GM19463 (cell line): ENCODE measurements at regions not wholly inside any gene's neighbourhood (a gene's known extent, or its start where the extent isn't known, plus 50 kb on each side); places are given as distances from the start of the nearest gene placed in this dataset.

ENCODE experiments used
- ATAC-seq: cut with Tn5 transposase; IDR thresholded peaks from one replicate; pipeline ENCODE4 v1.9.1; 2021; ENCODE audit warnings: mild to moderate bottlenecking, moderate library complexity; ENCODE audit not compliant: unreplicated experiment

- no peak for ATAC-seq
These were observed 647.6 kb downstream of the BRD1 start for GRCh38 chr22:49179886-49180682.

DNA sequence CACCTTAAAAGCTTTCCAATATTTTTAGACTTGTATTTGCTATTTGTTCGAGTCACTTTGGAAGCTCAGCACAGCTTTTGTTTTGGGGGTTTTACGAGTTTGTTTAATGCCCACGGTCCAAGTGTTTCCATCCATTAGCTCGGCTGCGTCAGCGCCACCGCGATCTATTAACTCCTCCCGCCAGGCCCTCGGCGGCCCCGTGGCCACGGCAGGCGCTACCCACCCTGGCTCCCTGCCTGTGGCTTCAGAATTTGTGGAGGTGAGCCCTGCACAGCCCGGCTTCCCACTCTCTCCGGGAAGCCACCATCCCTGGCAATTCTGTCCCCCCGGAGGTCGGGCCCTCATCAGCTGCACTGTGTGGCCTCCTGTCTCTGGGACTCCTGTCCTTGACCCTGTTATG, 648.5 kb downstream of the BRD1 start:
- ATAC-seq: no peak

DNA sequence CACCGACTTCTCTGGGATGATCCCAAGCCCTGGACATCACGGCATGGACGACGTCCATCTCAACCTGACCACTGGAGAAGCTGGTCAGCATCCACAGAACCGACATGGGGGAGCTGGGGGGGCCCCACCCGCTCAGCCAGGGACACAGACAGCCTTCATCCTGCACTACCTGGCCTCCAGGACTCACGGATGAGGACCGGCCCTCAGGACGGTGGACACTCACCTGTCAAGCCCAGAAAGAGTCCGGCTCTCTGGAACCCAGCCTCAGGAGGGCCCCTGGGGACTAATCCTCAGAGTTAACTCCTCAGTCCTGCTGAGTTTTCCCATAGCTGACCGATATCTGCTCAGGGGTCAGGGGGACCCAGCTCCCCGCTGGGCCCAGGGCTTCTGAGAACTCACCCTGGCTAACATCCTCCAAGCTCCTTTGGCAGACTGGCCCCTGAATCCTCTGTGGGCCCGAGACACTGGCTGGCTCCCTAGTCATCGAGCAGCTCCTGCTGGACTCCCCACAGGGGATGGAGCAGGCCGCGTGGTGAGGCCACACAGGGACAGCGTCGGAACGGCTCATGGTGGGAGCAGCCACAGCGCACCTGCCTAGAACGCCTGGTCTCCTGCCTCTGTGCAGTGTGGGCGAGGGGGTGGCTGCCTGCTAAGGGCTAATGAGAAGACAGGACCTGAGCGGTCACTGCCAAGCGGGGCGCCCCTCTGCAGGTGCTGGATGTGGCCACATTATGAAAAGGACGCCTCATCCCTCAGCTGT, 649.2 kb downstream of the BRD1 start:
- no peak for ATAC-seq

DNA sequence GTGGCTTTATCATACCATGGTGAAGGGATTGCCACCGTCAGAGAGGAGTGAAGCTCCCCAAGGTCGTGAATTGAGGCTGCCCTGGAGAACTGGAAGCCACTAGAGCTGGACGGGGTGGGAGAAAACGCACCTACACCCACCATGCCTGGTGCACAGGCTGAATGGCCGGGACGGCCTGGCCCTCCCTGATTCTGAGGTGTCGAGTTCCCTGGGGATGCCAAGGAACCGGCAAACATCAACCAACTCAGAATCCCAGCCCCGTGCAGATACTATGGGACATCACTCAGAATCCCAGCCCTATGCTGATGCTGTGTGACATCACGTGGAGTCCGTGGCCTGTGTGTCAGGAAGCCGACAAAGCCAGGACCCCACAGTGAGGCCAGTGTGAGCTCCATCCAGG, 650.0 kb downstream of the BRD1 start:
- no peak for ATAC-seq

- ATAC-seq: no peak
These were observed 650.7 kb downstream of the BRD1 start for GRCh38 chr22:49176956-49177355.

- no peak for ATAC-seq
These were observed 657.6 kb downstream of the BRD1 start for GRCh38 chr22:49170053-49170452.

- ATAC-seq: no peak
These were observed 658.5 kb downstream of the BRD1 start for GRCh38 chr22:49169074-49169744.

DNA sequence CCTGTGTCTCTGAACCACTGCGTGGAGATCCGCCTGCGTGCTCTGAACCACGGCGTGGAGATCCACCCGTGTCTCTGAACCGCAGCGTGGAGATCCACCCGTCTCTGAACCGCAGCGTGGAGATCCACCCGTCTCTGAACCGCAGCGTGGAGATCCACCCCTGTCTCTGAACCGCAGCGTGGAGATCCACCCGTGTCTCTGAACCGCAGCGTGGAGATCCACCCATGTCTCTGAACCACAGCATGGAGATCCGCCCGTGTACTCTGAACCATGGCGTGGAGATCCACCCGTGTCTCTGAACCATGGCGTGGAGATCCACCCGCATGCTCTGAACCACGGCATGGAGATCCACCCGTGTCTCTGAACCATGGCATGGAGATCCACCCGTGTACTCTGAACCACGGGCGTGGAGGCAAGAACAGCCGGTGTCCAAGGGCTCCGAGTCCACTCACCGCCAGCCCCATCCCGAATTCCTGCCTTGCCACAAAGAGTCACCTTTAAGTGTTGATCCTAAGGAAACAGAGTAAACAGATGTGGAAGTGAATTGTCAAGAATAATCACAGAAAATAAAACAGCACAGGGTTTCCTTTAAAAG, 659.4 kb downstream of the BRD1 start:
- no peak for ATAC-seq

DNA sequence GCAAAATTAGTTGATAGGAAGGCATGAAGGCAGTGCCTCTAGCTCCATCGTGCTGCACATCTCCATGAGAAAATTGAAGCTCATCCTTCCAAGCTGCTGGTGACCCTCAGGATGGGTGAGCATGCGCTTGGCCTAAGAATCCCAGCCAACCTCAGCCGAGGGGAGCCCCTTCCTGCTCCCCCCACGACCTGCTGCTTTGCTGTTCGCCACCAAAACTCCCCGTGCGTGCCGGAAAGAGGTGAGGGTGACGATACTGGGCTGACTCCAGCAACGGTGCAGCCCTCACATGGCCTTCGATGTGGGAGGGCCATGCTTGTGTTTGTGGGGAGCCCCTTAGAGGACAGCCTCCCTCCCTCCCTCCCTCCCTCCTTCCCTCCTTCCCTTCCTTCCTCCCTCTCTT, 660.9 kb downstream of the BRD1 start:
- ATAC-seq: no peak

DNA sequence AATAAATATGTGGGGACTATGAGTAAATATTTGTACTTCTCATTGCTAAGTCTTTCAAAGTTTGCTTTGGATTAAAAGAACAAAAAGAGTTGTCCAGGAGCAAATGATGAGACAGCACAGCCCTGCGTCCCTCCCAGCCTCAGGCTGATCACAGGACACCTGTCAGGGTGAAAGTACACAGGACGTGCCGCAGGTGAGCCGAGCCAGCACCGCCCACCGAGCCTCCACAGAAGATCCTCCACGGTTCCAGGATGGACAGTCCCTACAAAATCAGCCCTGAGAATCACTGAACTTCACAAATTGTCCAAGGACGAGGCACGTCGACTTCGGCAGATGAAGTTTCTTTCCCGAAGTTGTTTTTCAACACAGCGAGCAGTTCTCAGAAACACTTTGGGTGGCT, 661.5 kb downstream of the BRD1 start:
- no peak for ATAC-seq

- ATAC-seq: no peak
These were observed 662.8 kb downstream of the BRD1 start for GRCh38 chr22:49164773-49165320.

DNA sequence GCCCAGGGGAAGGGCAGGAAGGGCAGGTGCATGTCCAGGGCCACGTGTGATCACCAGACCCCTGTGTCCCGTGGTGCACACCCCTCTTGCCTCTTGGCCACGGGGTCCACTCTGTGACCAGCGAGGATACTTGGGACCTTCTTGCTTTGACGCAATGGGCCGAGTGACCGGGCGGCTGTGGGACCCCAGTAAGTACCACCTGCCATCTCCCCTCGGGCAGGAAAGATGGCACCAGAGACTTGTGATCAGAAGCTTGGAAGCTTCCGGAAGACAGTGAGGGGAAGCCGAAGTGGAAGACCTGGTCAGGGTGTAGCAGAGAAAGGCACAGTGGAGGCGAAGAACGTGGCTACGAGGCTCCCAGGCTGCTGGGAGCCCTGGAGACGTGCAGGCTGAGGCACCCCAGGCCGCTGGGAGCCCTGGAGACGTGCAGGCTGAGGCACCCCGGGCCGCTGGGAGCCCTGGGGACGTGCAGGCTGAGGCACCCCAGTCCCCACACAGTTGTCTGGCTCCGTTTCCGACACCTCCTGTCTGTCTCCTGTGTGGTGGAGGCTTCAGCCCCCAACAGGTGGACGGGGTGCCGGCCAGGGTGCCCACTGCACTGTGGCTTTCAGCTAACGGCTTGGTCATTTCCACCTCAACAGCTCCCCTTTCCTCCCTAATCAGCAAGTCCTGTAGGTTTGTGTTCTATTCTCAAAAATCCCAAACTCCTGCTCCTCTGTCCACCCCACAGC, 663.5 kb downstream of the BRD1 start:
- no peak for ATAC-seq

GRCh38 chr22:49163258-49163959, 664.3 kb downstream of the BRD1 start:
- ATAC-seq: no peak

- no peak for ATAC-seq
These were observed 664.8 kb downstream of the BRD1 start for GRCh38 chr22:49162841-49163240.

DNA sequence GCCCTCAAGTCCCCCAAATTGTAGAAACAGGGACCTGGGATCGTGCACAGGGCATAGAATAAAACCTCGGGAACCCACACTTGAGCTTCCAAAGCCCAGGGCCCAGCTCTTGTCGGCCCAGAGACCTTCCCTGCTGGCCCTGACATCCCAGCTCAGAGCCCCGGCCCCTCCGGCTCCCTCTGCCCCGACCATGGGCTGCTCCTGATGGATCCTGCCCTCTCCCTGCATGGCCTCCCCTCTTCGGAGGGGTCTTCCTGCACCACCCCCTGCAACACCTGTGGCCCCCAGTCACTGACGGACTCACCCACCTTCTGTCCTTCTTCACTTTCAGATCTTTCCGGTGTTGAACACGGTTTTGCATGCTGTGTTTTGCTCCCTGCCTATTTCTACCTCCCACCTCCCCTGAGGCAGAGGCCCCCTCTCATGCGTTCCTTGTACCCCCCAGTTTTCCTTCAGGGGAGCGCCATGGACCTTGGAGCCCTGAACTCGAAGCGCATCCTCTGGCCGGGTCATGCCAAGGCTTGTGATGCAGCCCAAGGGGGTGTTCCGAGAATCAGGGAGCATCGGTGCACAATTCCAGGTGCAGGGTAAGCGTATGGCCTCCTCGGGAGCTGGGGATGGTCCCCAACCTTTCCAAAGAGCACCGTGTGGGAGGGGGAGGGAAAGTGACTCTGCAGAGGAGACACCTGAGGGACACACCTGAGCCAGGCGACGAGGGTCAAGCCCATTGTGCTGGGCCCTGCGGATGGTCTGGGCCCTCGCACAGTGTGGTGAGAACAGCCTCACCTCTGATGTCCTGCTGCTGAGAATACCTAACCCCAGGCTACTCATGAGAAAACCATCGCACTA, 666.4 kb downstream of the BRD1 start:
- ATAC-seq: no peak

GRCh38 chr22:49160261-49161001, 667.2 kb downstream of the BRD1 start:
- no peak for ATAC-seq

GRCh38 chr22:49159711-49160110, 668.0 kb downstream of the BRD1 start:
- no peak for ATAC-seq
